ENCODE measurements at regions not wholly inside any gene's neighbourhood (a gene's known extent, or its start where the extent isn't known, plus 50 kb on each side); places are given as distances from the start of the nearest gene placed in this dataset.
"Not testable (repeated sequence)": the region's sequence is repeated elsewhere in the genome, so short reads cannot be mapped to it uniquely, and the experiment has no call there.

DNA sequence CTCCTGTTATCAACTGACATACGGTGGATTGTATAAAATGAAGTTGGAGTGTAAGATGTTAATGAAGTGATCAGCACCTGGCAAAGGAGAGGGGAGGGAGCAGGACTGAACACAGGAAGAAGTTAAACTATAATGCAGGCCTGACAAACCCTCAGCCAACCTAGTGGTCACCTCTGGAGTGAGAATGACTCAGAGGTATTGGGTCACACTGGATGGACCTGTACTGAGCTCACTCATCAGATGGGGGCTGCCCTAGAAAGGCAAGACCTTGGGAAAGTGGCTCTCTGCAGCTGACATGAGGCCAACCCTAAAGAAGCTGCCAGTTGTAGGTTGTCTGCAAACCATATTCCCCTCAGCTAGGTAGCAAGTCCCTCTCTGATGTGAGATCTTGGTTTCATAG, 193.3 kb upstream of the HTR1E start:
- Histone ChIP-seq H3K4me3 (ENCODE audit: insufficient read length, low read depth) (no peak overlapping the region), H3K9me3 (ENCODE audit: insufficient read depth, low read length) (no peaks in the 10 kb centered on the region), H3K27me3 (ENCODE audit: insufficient read depth, insufficient read length) (no peaks in the 10 kb centered on the region), H3K36me3 (ENCODE audit: insufficient read depth, insufficient read length, low read length) (no peaks in the 10 kb centered on the region), H3K9ac (ENCODE audit: insufficient read length, low read depth) (no peak overlapping the region), H3K4me1 (ENCODE audit: insufficient read depth, insufficient read length) (no peaks in the 10 kb centered on the region)
- no peak for DNase-seq (ENCODE audit: low read depth, low spot score)
- TF ChIP-seq SUZ12 (IDR thresholded peaks at IDR 0.05; ENCODE audit: extremely low read depth, insufficient read depth, insufficient read length) (no peak), YY1 (IDR thresholded peaks at IDR 0.05; ENCODE audit: insufficient read depth, insufficient read length) (no peak), ZNF274 (IDR thresholded peaks at IDR 0.05; ENCODE audit: low read depth, low read length) (no peak)

DNA sequence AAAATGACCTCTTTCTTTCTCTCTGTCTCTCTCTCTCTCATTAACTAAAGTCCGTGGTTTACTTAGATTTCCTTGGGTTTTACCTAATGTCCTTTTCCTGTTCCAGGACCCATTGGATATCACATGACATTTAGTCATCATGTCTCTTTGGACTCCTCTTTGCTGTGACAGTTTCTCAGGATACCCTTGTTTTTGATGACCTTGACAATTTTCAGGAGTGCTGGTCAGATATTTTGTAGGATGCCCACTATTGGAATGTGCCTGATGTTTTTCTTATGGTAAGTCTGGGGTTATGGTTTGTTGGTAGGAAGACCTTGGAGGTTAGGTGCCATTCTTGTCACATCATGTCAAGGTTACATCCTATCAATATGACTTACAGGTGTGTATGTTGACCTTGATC, 199.2 kb upstream of the HTR1E start:
- no peaks in the 10 kb centered on the region for H3K27me3 ChIP-seq (ENCODE audit: insufficient read depth, insufficient read length)
- H3K36me3 ChIP-seq (ENCODE audit: insufficient read depth, insufficient read length, low read length) = no peaks in the 10 kb centered on the region
- no peak for DNase-seq (ENCODE audit: low read depth, low spot score)
- no peaks in the 10 kb centered on the region for H3K9me3 ChIP-seq (ENCODE audit: insufficient read depth, low read length)
- no peak overlapping the region for H3K4me3 ChIP-seq (ENCODE audit: insufficient read length, low read depth)
- TF ChIP-seq SUZ12 (IDR thresholded peaks at IDR 0.05; ENCODE audit: extremely low read depth, insufficient read depth, insufficient read length) (no peak), ZNF274 (IDR thresholded peaks at IDR 0.05; ENCODE audit: low read depth, low read length) (no peak), YY1 (IDR thresholded peaks at IDR 0.05; ENCODE audit: insufficient read depth, insufficient read length) (no peak)
- no peak overlapping the region for H3K9ac ChIP-seq (ENCODE audit: insufficient read length, low read depth)
- no peaks in the 10 kb centered on the region for H3K4me1 ChIP-seq (ENCODE audit: insufficient read depth, insufficient read length)

DNA sequence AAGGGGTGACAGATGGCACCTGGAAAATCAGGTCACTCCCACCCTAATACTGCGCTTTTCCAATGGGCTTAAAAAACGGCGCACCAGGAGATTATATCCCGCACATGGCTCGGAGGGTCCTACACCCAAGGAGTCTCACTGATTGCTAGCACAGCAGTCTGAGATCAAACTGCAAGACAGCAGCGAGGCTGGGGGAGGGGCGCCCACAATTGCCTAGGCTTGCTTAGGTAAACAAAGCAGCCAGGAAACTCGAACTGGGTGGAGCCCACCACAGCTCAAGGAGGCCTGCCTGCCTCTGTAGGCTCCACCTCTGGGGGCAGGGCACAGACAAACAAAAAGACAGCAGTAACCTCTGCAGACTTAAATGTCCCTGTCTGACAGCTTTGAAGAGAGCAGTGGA, 205.7 kb upstream of the HTR1E start:
- not testable (repeated sequence) for H3K9me3 ChIP-seq (ENCODE audit: insufficient read depth, low read length); H3K27me3 ChIP-seq (ENCODE audit: insufficient read depth, insufficient read length); DNase-seq (ENCODE audit: low read depth, low spot score); H3K4me3 ChIP-seq (ENCODE audit: insufficient read length, low read depth); H3K4me1 ChIP-seq (ENCODE audit: insufficient read depth, insufficient read length); H3K9ac ChIP-seq (ENCODE audit: insufficient read length, low read depth); H3K36me3 ChIP-seq (ENCODE audit: insufficient read depth, insufficient read length, low read length)

DNA sequence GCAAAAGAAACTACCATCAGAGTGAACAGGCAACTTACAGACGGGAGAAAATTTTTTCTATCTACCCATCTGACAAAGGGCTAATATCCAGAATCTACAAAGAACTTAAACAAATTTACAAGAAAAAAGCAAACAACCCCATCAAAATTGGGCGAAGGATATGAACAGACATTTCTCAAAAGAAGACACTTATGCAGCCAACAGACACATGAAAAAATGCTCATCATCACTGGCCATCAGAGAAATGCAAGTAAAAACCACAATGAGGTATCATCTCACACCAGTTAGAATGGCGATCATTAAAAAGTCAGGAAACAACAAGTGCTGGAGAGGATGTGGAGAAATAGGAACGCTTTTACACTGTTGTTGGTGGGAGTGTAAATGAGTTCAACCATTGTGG, 206.6 kb upstream of the HTR1E start:
- H3K9me3 ChIP-seq (ENCODE audit: insufficient read depth, low read length); DNase-seq (ENCODE audit: low read depth, low spot score); H3K36me3 ChIP-seq (ENCODE audit: insufficient read depth, insufficient read length, low read length); H3K27me3 ChIP-seq (ENCODE audit: insufficient read depth, insufficient read length); H3K9ac ChIP-seq (ENCODE audit: insufficient read length, low read depth); H3K4me3 ChIP-seq (ENCODE audit: insufficient read length, low read depth); H3K4me1 ChIP-seq (ENCODE audit: insufficient read depth, insufficient read length): not testable (repeated sequence)

DNA sequence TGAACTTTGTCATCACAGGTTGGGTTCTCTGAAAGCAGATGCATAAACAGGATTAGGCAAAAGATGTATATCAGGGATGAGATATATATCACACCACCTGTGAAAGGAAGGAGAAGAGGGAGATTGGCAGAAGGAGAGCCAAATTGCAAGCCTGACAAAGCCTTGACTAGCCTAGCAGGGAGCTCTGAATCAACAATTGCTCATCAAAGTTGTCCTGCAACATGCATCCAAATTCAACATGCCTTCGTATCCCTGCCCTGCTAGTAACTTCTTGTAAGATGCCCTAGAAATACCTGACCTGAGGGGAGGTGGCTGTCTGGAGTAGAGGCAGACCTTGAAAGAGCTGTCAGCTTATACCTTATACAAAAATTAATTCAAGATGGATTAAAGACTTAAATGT, 207.1 kb upstream of the HTR1E start:
- no peaks in the 10 kb centered on the region for H3K36me3 ChIP-seq (ENCODE audit: insufficient read depth, insufficient read length, low read length)
- no peaks in the 10 kb centered on the region for H3K27me3 ChIP-seq (ENCODE audit: insufficient read depth, insufficient read length)
- TF ChIP-seq SUZ12 (IDR thresholded peaks at IDR 0.05; ENCODE audit: extremely low read depth, insufficient read depth, insufficient read length) (no peak), YY1 (IDR thresholded peaks at IDR 0.05; ENCODE audit: insufficient read depth, insufficient read length) (no peak), ZNF274 (IDR thresholded peaks at IDR 0.05; ENCODE audit: low read depth, low read length) (no peak)
- no peak overlapping the region for H3K4me3 ChIP-seq (ENCODE audit: insufficient read length, low read depth)
- H3K4me1 ChIP-seq (ENCODE audit: insufficient read depth, insufficient read length) = no peaks in the 10 kb centered on the region
- H3K9ac ChIP-seq (ENCODE audit: insufficient read length, low read depth) = no peak overlapping the region
- DNase-seq (ENCODE audit: low read depth, low spot score) = no peak
- no peaks in the 10 kb centered on the region for H3K9me3 ChIP-seq (ENCODE audit: insufficient read depth, low read length)

DNA sequence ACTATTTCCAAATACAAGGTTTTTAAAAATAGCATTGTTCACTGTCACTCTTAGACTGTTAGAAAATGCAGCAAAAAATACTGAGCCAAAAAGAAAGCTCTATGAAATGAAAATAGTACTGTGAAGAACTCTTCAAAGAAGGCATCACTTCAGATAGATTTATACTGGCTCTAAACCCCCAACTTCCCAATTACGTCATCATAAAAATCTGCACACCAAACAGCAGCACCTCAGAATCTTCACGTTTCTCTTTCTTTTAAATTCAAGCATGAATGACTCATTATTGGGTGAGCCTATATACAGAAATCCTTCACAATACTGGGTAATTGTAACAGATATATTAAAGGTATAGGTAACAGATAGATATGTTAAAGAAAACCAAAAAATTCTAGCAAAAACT, 208.4 kb upstream of the HTR1E start:
- Histone ChIP-seq H3K27me3 (ENCODE audit: insufficient read depth, insufficient read length) (no peaks in the 10 kb centered on the region), H3K4me1 (ENCODE audit: insufficient read depth, insufficient read length) (no peaks in the 10 kb centered on the region), H3K9me3 (ENCODE audit: insufficient read depth, low read length) (no peaks in the 10 kb centered on the region), H3K4me3 (ENCODE audit: insufficient read length, low read depth) (no peak overlapping the region), H3K9ac (ENCODE audit: insufficient read length, low read depth) (no peak overlapping the region), H3K36me3 (ENCODE audit: insufficient read depth, insufficient read length, low read length) (no peaks in the 10 kb centered on the region)
- TF ChIP-seq YY1 (IDR thresholded peaks at IDR 0.05; ENCODE audit: insufficient read depth, insufficient read length) (no peak), SUZ12 (IDR thresholded peaks at IDR 0.05; ENCODE audit: extremely low read depth, insufficient read depth, insufficient read length) (no peak)
- no peak for DNase-seq (ENCODE audit: low read depth, low spot score)

DNA sequence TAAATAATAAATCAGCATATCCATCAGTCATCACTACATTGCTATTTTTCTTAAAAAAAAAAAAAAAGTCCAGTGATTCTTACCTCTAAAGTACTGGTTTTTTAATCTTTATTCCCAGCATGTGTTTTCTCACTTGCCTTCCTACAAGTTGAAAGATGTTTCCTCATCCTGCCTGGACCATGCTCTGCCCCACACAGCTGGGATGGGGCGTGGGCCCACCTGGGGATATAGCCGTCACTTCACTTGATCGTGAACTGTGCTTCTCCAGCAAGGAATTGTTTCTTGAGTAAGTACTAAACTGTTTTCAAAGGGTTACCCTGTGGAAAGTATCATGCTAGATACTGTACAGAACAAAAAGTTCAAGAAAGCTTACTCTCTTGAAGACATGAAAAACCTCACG, 212.6 kb upstream of the HTR1E start:
- no peaks in the 10 kb centered on the region for H3K36me3 ChIP-seq (ENCODE audit: insufficient read depth, insufficient read length, low read length)
- H3K27me3 ChIP-seq (ENCODE audit: insufficient read depth, insufficient read length) = no peaks in the 10 kb centered on the region
- H3K9me3 ChIP-seq (ENCODE audit: insufficient read depth, low read length) = no peaks in the 10 kb centered on the region
- TF ChIP-seq ZNF274 (IDR thresholded peaks at IDR 0.05; ENCODE audit: low read depth, low read length) = no peak
- no peak for TF ChIP-seq YY1 (IDR thresholded peaks at IDR 0.05; ENCODE audit: insufficient read depth, insufficient read length)
- no peak for TF ChIP-seq SUZ12 (IDR thresholded peaks at IDR 0.05; ENCODE audit: extremely low read depth, insufficient read depth, insufficient read length)
- H3K4me3 ChIP-seq (ENCODE audit: insufficient read length, low read depth) = no peak overlapping the region
- H3K9ac ChIP-seq (ENCODE audit: insufficient read length, low read depth) = no peak overlapping the region
- no peaks in the 10 kb centered on the region for H3K4me1 ChIP-seq (ENCODE audit: insufficient read depth, insufficient read length)
- DNase-seq (ENCODE audit: low read depth, low spot score) = no peak

DNA sequence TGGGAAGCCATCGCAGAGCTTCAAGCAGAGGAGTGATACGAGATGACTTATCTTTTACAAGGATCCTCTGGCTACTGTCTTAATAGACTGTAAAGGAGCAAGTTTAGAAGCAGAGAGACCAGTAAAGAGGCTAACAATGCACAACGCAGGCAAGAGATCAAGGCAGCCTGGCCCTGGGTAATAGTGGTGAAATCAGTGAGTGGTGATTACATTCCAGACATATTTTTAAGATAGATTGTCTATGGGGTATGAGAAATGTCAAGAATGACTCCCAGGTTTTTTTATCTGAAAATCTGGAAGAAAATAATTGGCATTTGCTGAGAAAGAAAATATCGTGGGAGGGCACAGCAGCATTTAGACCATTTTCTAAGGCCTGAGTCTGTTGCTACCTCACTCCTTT, 213.6 kb upstream of the HTR1E start:
- Histone ChIP-seq H3K9ac (ENCODE audit: insufficient read length, low read depth) (no peak overlapping the region), H3K4me1 (ENCODE audit: insufficient read depth, insufficient read length) (no peaks in the 10 kb centered on the region), H3K36me3 (ENCODE audit: insufficient read depth, insufficient read length, low read length) (no peaks in the 10 kb centered on the region), H3K9me3 (ENCODE audit: insufficient read depth, low read length) (no peaks in the 10 kb centered on the region; the same call in 1 of the 2 replicates), H3K4me3 (ENCODE audit: insufficient read length, low read depth) (no peak overlapping the region), H3K27me3 (ENCODE audit: insufficient read depth, insufficient read length) (no peaks in the 10 kb centered on the region)
- TF ChIP-seq YY1 (IDR thresholded peaks at IDR 0.05; ENCODE audit: insufficient read depth, insufficient read length) (no peak), ZNF274 (IDR thresholded peaks at IDR 0.05; ENCODE audit: low read depth, low read length) (no peak), SUZ12 (IDR thresholded peaks at IDR 0.05; ENCODE audit: extremely low read depth, insufficient read depth, insufficient read length) (no peak)
- no peak for DNase-seq (ENCODE audit: low read depth, low spot score)

All from NT2/D1 (cell line).